B cell (primary cell): ENCODE measurements at regions not wholly inside any gene's neighbourhood (a gene's known extent, or its start where the extent isn't known, plus 50 kb on each side); places are given as distances from the start of the nearest gene placed in this dataset.

Source experiments
- ATAC-seq: fragments of 200-7000 bp; cut with Tn5 transposase; one replicate; pipeline ENCODE4 v1.10.0; 2021; ENCODE audit warnings: low read depth, mild to moderate bottlenecking, moderate number of reproducible peaks, moderate library complexity
- CTCF ChIA-PET: fragments of 350-600 bp; sonication (Branson Sonifier 250); formaldehyde crosslinking; loops from one replicate; lab custom pipeline; 2021; ENCODE audit warnings: antibody characterized with exemption, inconsistent platforms; lab: Charles Lee
- POLR2A ChIA-PET: fragments of 350-600 bp; sonication (Branson Sonifier 250); formaldehyde crosslinking; loops from one replicate; lab custom pipeline; 2021; ENCODE audit warnings: antibody characterized with exemption; lab: Charles Lee
- DNase-seq: peaks from one replicate; pipeline ENCODE4 v3.0.0; 2013
- H2AFZ ChIP-seq: 2 replicates; pipeline ENCODE4 v1.6.1; 2012; ENCODE audit warnings: mild to moderate bottlenecking, low read depth, low read length; ENCODE audit not compliant: insufficient read depth, poor library complexity, severe bottlenecking
- H3K27ac ChIP-seq, 2 donors: 1 replicate in 1 of 2; 2 replicates in 1 of 2; pipeline ENCODE4 v1.5.1; 2012 to 2013; ENCODE audit warnings: low read length in 2 of 2, mild to moderate bottlenecking in 2 of 2, moderate library complexity in 1 of 2
- H3K27me3 ChIP-seq, 4 experiments: fragments of 200-600 bp in 1 of 4; sonication (generic) in 1 of 4; replicated peaks in 1 of 4; 1 replicate in 2 of 4; 2 replicates in 2 of 4; pipeline versions ENCODE4 v1.6.1 to v1.7.0; 2013 to 2016; ENCODE audit warnings: low read length in 3 of 4, mild to moderate bottlenecking in 2 of 4, mixed read lengths in 1 of 4, moderate library complexity in 1 of 4; ENCODE audit not compliant: insufficient read depth in 4 of 4, control insufficient read depth in 3 of 4; ENCODE audit errors: control extremely low read depth in 1 of 4
- H3K36me3 ChIP-seq, 2 experiments: replicated peaks in 1 of 2; 1 replicate in 1 of 2; 2 replicates in 1 of 2; pipeline versions ENCODE4 v1.6.1 to v1.7.1; 2013; ENCODE audit warnings: low read length in 1 of 2; ENCODE audit not compliant: insufficient read depth in 2 of 2, control insufficient read depth in 1 of 2; ENCODE audit errors: control extremely low read depth in 1 of 2, extremely low read depth in 1 of 2
- H3K4me1 ChIP-seq, 2 donors: fragments of 200-600 bp in 1 of 2; sonication (generic) in 1 of 2; 1 replicate in 1 of 2; 2 replicates in 1 of 2; pipeline versions ENCODE4 v1.5.1 to v1.6.1; 2013 to 2017; ENCODE audit warnings: low read length in 2 of 2; ENCODE audit not compliant: control insufficient read depth in 2 of 2, insufficient read depth in 2 of 2
- H3K4me2 ChIP-seq: replicated peaks from 2 replicates; pipeline ENCODE3; 2012; ENCODE audit warnings: mild to moderate bottlenecking, low read depth, low read length; ENCODE audit not compliant: poor library complexity, severe bottlenecking
- H3K4me3 ChIP-seq, 5 experiments: fragments of 200-600 bp in 1 of 5; sonication (generic) in 1 of 5; 1 replicate in 3 of 5; 2 replicates in 2 of 5; pipeline versions ENCODE4 v1.5.1 to v1.7.0; 2011 to 2016; ENCODE audit warnings: low read length in 4 of 5, mild to moderate bottlenecking in 4 of 5, low read depth in 2 of 5, control low read depth in 1 of 5, moderate library complexity in 1 of 5; ENCODE audit not compliant: insufficient read depth in 1 of 5; ENCODE audit errors: control extremely low read depth in 1 of 5, extremely low read depth in 1 of 5
- H3K79me2 ChIP-seq: fragments of 200-600 bp; sonication (generic); one replicate; pipeline ENCODE4 v1.6.0; 2016; ENCODE audit warnings: low read length; ENCODE audit not compliant: control insufficient read depth, insufficient read depth
- H3K9ac ChIP-seq: fragments of 200-600 bp; sonication (generic); 2 replicates; pipeline ENCODE4 v1.6.1; 2017; ENCODE audit warnings: mild to moderate bottlenecking, low read length, moderate library complexity
- H3K9me3 ChIP-seq, 3 donors: one replicate each; pipeline versions ENCODE4 v1.6.1 to v1.7.1; 2013; ENCODE audit warnings: low read length in 2 of 3; ENCODE audit not compliant: control insufficient read depth in 2 of 3, insufficient read depth in 1 of 3; ENCODE audit errors: control extremely low read depth in 1 of 3
- H4K20me1 ChIP-seq: 2 replicates; pipeline ENCODE4 v1.6.0; 2012; ENCODE audit warnings: mild to moderate bottlenecking, low read length; ENCODE audit not compliant: insufficient read depth, control insufficient read depth, poor library complexity, severe bottlenecking
- H3K27ac Mint-ChIP-seq: one replicate; pipeline ENCODE4 v1.8.0; 2021; ENCODE audit warnings: mixed read lengths
- H3K27me3 Mint-ChIP-seq: one replicate; pipeline ENCODE4 v1.8.0; 2021; ENCODE audit warnings: mixed read lengths
- H3K4me1 Mint-ChIP-seq: one replicate; pipeline ENCODE4 v1.8.0; 2021; ENCODE audit warnings: mixed read lengths
- H3K4me3 Mint-ChIP-seq: one replicate; pipeline ENCODE4 v1.8.0; 2021; ENCODE audit warnings: mixed read lengths
- H3K9me3 Mint-ChIP-seq: one replicate; pipeline ENCODE4 v1.8.0; 2022; ENCODE audit warnings: mixed read lengths; ENCODE audit not compliant: insufficient read depth
- CTCF ChIP-seq: fragments of 200-600 bp; IDR thresholded peaks from one replicate; pipeline ENCODE4 v1.8.0; 2022; ENCODE audit warnings: antibody characterized with exemption, mild to moderate bottlenecking
- EZH2 ChIP-seq: IDR thresholded peaks from 2 replicates; pipeline ENCODE4 v1.6.1; 2012; ENCODE audit warnings: borderline replicate concordance, low read depth, mild to moderate bottlenecking, moderate library complexity, low read length; ENCODE audit not compliant: insufficient read depth, poor library complexity, severe bottlenecking
- WGBS: methylation state at CpG from one replicate; pipeline ENCODE4 v1.1.5; 2013; ENCODE audit warnings: missing lambda C conversion rate; ENCODE audit not compliant: insufficient coverage; 5-methylcytosine and 5-hydroxymethylcytosine counted together
- intact Hi-C: fragments of 100-400 bp; cut with micrococcal nuclease; formaldehyde crosslinking; loops from one replicate; pipeline ENCODE4 v1.10.0; 2022

- H3K36me3 ChIP-seq: no peaks in the 10 kb centered on the region
- intact Hi-C loops: loop anchor here (5.0 kb wide), 1 partner anchor 331 kb away; no protein-coding TSS in a partner anchor
- H4K20me1 ChIP-seq: no peaks in the 10 kb centered on the region
- no peak overlapping the region for H3K4me3 ChIP-seq
- DNase-seq (no peak), ATAC-seq (no peak)
- Mint-ChIP-seq H3K27me3 (no peaks in the 10 kb centered on the region), H3K4me1 (peaks cover 10% of the 10 kb centered on the region), H3K4me3 (no peak overlapping the region), H3K9me3 (no peaks in the 10 kb centered on the region), H3K27ac (no peak overlapping the region)
- WGBS: no CpG with 5 or more reads among the region's 3 CpGs
- H3K79me2 ChIP-seq: no peaks in the 10 kb centered on the region
- no peak overlapping the region for H3K27ac ChIP-seq
- H2AFZ ChIP-seq: no peak overlapping the region
- no peaks in the 10 kb centered on the region for H3K9me3 ChIP-seq
- H3K4me1 ChIP-seq: peaks cover 10 to 12% of the 10 kb centered on the region in 2 donors
- H3K9ac ChIP-seq: no peak overlapping the region
- CTCF ChIA-PET: no interaction called here
- TF ChIP-seq EZH2 (no peak), CTCF (no peak)
- POLR2A ChIA-PET: no interaction called here
- no peak overlapping the region for H3K4me2 ChIP-seq
- no peaks in the 10 kb centered on the region for H3K27me3 ChIP-seq
Observed at GRCh38 chr3:30271781-30272180, 334.6 kb upstream of the TGFBR2 start.

DNA sequence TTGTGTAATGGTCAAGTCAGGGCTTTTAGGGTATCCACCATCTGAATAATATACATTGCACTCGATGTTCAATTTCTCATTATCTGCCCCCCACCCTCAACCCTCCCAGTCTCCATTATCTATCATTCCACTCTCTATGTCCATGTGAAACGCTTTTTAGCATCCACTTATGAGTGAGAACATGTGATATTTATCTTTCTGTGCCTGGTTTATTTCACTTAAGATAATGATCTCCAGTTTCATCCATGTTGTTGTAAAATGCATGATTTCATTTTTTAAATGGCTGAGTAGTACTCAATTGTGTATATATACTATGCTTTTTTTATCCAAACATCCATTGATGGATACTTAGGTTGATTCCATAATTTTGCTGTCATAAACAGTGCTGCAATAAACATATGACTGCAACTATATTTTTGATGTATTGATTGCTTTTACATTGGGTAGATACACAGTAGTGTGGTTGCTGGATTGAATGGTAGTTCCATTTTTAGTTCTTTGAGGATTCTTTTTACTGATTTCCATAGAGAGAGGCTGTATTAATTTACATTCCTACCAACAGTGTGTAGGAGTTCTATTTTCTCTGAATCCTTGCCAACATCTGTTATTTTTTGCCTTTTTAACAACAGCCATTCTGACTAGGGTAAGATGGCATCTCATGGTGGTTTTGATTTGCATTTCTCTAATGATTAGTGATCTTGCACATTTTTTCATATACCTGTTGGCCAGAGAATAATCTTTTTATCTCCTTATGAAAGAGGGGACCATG is 332.9 kb upstream of the TGFBR2 start:
- no peak overlapping the region for H3K4me2 ChIP-seq
- no peak overlapping the region for H3K4me3 ChIP-seq
- H3K9ac ChIP-seq: no peak overlapping the region
- no peak overlapping the region for H3K27ac ChIP-seq
- WGBS: no CpG with 5 or more reads among the region's 2 CpGs
- DNase-seq (no peak), ATAC-seq (no peak)
- CTCF ChIA-PET: no interaction called here
- intact Hi-C loops: loop anchor here (5.0 kb wide), 1 partner anchor 329 kb away; no protein-coding TSS in a partner anchor
- no peak for TF ChIP-seq CTCF
- no peak for TF ChIP-seq EZH2
- H3K9me3 ChIP-seq: no peaks in the 10 kb centered on the region
- H3K27me3 ChIP-seq: no peaks in the 10 kb centered on the region
- POLR2A ChIA-PET: no interaction called here
- no peaks in the 10 kb centered on the region for H4K20me1 ChIP-seq
- Mint-ChIP-seq H3K4me1 (peaks cover 10% of the 10 kb centered on the region), H3K4me3 (no peak overlapping the region), H3K9me3 (peaks cover 3% of the 10 kb centered on the region), H3K27me3 (no peaks in the 10 kb centered on the region), H3K27ac (no peak overlapping the region)
- no peaks in the 10 kb centered on the region for H3K79me2 ChIP-seq
- H3K4me1 ChIP-seq: peaks cover 10 to 12% of the 10 kb centered on the region in 2 donors
- H3K36me3 ChIP-seq: no peaks in the 10 kb centered on the region
- H2AFZ ChIP-seq: no peak overlapping the region
